ENCODE measurements at regions not wholly inside any gene's neighbourhood (a gene's known extent, or its start where the extent isn't known, plus 50 kb on each side); places are given as distances from the start of the nearest gene placed in this dataset.
A peak's percentile ranks its signal among the peaks of the same experiment; 100 is the strongest.

- Histone ChIP-seq H3K9me3 (replicated peaks; ENCODE audit: low read length) (no peaks in the 10 kb centered on the region), H3K9ac (ENCODE audit: low read depth, low read length) (peak overlapping the region; percentile 11), H3K36me3 (ENCODE audit: insufficient read depth, low read length) (no peaks in the 10 kb centered on the region), H3K4me1 (ENCODE audit: control insufficient read depth, insufficient read depth, low read length) (peaks cover 26% of the 10 kb centered on the region), H3K4me3 (ENCODE audit: low read length) (no peak overlapping the region), H3K4me2 (ENCODE audit: low read length) (peak overlapping the region; percentile 2), H3K27me3 (ENCODE audit: control insufficient read depth, insufficient read depth, low read length) (no peaks in the 10 kb centered on the region)
Measured at GRCh38 chr2:203650860-203651613, 55.4 kb upstream of the CD28 start.

GRCh38 chr2:203651621-203652020 is 54.8 kb upstream of the CD28 start:
- H3K4me3 ChIP-seq (ENCODE audit: low read length): no peak overlapping the region
- peak overlapping the region; percentile 16 for H3K9ac ChIP-seq (ENCODE audit: low read depth, low read length)
- H3K36me3 ChIP-seq (ENCODE audit: insufficient read depth, low read length): no peaks in the 10 kb centered on the region
- no peak overlapping the region for H3K4me2 ChIP-seq (ENCODE audit: low read length)
- peaks cover 26% of the 10 kb centered on the region for H3K4me1 ChIP-seq (ENCODE audit: control insufficient read depth, insufficient read depth, low read length)
- no peaks in the 10 kb centered on the region for H3K9me3 ChIP-seq (replicated peaks; ENCODE audit: low read length)
- no peaks in the 10 kb centered on the region for H3K27me3 ChIP-seq (ENCODE audit: control insufficient read depth, insufficient read depth, low read length)

- H3K27me3 ChIP-seq (ENCODE audit: control insufficient read depth, insufficient read depth, low read length): no peaks in the 10 kb centered on the region
- no peaks in the 10 kb centered on the region for H3K9me3 ChIP-seq (replicated peaks; ENCODE audit: low read length)
- no peak overlapping the region for H3K4me2 ChIP-seq (ENCODE audit: low read length)
- H3K4me3 ChIP-seq (ENCODE audit: low read length): no peak overlapping the region
- H3K36me3 ChIP-seq (ENCODE audit: insufficient read depth, low read length): no peaks in the 10 kb centered on the region
- H3K9ac ChIP-seq (ENCODE audit: low read depth, low read length): no peak overlapping the region
- H3K4me1 ChIP-seq (ENCODE audit: control insufficient read depth, insufficient read depth, low read length): peaks cover 18% of the 10 kb centered on the region
Measured at GRCh38 chr2:203654826-203655225, 51.6 kb upstream of the CD28 start.

- no peak overlapping the region for H3K9ac ChIP-seq (ENCODE audit: low read depth, low read length)
- H3K27me3 ChIP-seq (ENCODE audit: control insufficient read depth, insufficient read depth, low read length): no peaks in the 10 kb centered on the region
- H3K9me3 ChIP-seq (replicated peaks; ENCODE audit: low read length): no peaks in the 10 kb centered on the region
- H3K4me1 ChIP-seq (ENCODE audit: control insufficient read depth, insufficient read depth, low read length): peaks cover under 1% of the 10 kb centered on the region
- H3K36me3 ChIP-seq (ENCODE audit: insufficient read depth, low read length): no peaks in the 10 kb centered on the region
- H3K4me2 ChIP-seq (ENCODE audit: low read length): no peak overlapping the region
- H3K4me3 ChIP-seq (ENCODE audit: low read length): no peak overlapping the region
Measured at GRCh38 chr2:203656522-203657287, 49.7 kb upstream of the CD28 start.

All from skeletal muscle satellite cell (primary cell).